KBM-7 (cell line): ENCODE measurements at regions not wholly inside any gene's neighbourhood (a gene's known extent, or its start where the extent isn't known, plus 50 kb on each side); places are given as distances from the start of the nearest gene placed in this dataset.

ENCODE experiments used
- DNase-seq: peaks from one replicate; pipeline ENCODE4 v3.0.0-alpha.2; 2015
- in situ Hi-C: fragments of 300-500 bp; cut with MboI; formaldehyde crosslinking; loops from 2 replicates; pipeline ENCODE4 v1.14.3; 2020; ENCODE audit warnings: low sequenced_read_pairs, low pct_unique_long_range_greater_than_20kb, mixed read lengths

- in situ Hi-C loops: no loop called here
- no peak for DNase-seq
These were observed 137.0 kb upstream of the LMO4 start for GRCh38 chr1:87191646-87192045.

GRCh38 chr1:87194271-87194774 lies 134.4 kb upstream of the LMO4 start:
- in situ Hi-C loops: no loop called here
- no peak for DNase-seq

GRCh38 chr1:87194856-87195255 lies 133.8 kb upstream of the LMO4 start:
- in situ Hi-C loops: no loop called here
- DNase-seq: no peak

GRCh38 chr1:87196110-87196827 lies 132.4 kb upstream of the LMO4 start:
- no peak for DNase-seq
- in situ Hi-C loops: no loop called here

GRCh38 chr1:87197156-87197555 lies 131.5 kb upstream of the LMO4 start:
- in situ Hi-C loops: no loop called here
- no peak for DNase-seq

GRCh38 chr1:87197641-87198040 lies 131.0 kb upstream of the LMO4 start:
- in situ Hi-C loops: no loop called here
- no peak for DNase-seq

GRCh38 chr1:87200875-87201638 lies 127.6 kb upstream of the LMO4 start:
- DNase-seq: no peak
- in situ Hi-C loops: no loop called here

GRCh38 chr1:87201768-87202167 lies 126.9 kb upstream of the LMO4 start:
- in situ Hi-C loops: no loop called here
- no peak for DNase-seq

GRCh38 chr1:87202451-87202850 lies 126.2 kb upstream of the LMO4 start:
- in situ Hi-C loops: no loop called here
- no peak for DNase-seq

- in situ Hi-C loops: no loop called here
These were observed 125.6 kb upstream of the LMO4 start for GRCh38 chr1:87202922-87203655.

GRCh38 chr1:87203904-87204303 lies 124.8 kb upstream of the LMO4 start:
- in situ Hi-C loops: no loop called here
- no peak for DNase-seq

More at GRCh38 chr1:87202922-87203655, 125.6 kb upstream of the LMO4 start:
- peak; percentile 23 for DNase-seq

GRCh38 chr1:87204441-87204840 lies 124.2 kb upstream of the LMO4 start:
- no peak for DNase-seq
- in situ Hi-C loops: no loop called here

- peak; percentile 40 for DNase-seq
These were observed 123.8 kb upstream of the LMO4 start for GRCh38 chr1:87204921-87205320.

GRCh38 chr1:87206044-87206831 lies 122.4 kb upstream of the LMO4 start:
- DNase-seq: no peak
- in situ Hi-C loops: no loop called here

More at GRCh38 chr1:87204921-87205320, 123.8 kb upstream of the LMO4 start:
- in situ Hi-C loops: no loop called here

- in situ Hi-C loops: no loop called here
- no peak for DNase-seq
These were observed 120.6 kb upstream of the LMO4 start for GRCh38 chr1:87208080-87208479.

GRCh38 chr1:87208931-87209330 lies 119.7 kb upstream of the LMO4 start:
- peak; percentile 77 for DNase-seq
- in situ Hi-C loops: no loop called here

GRCh38 chr1:87210151-87210550 lies 118.5 kb upstream of the LMO4 start:
- DNase-seq: no peak
- in situ Hi-C loops: no loop called here

- in situ Hi-C loops: no loop called here
- DNase-seq: no peak
These were observed 116.1 kb upstream of the LMO4 start for GRCh38 chr1:87212431-87213134.

- in situ Hi-C loops: no loop called here
- no peak for DNase-seq
These were observed 115.6 kb upstream of the LMO4 start for GRCh38 chr1:87213135-87213515.
